ENCODE measurements at regions not wholly inside any gene's neighbourhood (a gene's known extent, or its start where the extent isn't known, plus 50 kb on each side); places are given as distances from the start of the nearest gene placed in this dataset.

- no peak for DNase-seq (ENCODE audit: low read depth)
These were observed 265.5 kb downstream of the NDUFS4 start for GRCh38 chr5:53825926-53826325.

GRCh38 chr5:53826504-53826903 is 266.1 kb downstream of the NDUFS4 start:
- no peak for DNase-seq (ENCODE audit: low read depth)

- no peak for DNase-seq (ENCODE audit: low read depth)
These were observed 266.8 kb downstream of the NDUFS4 start for GRCh38 chr5:53827211-53827651.

GRCh38 chr5:53831496-53831895 is 271.1 kb downstream of the NDUFS4 start:
- no peak for DNase-seq (ENCODE audit: low read depth)

Data from LHCN-M2 (cell line).